DOHH2 (cell line): ENCODE measurements at regions not wholly inside any gene's neighbourhood (a gene's known extent, or its start where the extent isn't known, plus 50 kb on each side); places are given as distances from the start of the nearest gene placed in this dataset.

Experiments
- CTCF ChIP-seq: fragments of 200-600 bp; sonication (generic); IDR thresholded peaks from one replicate; pipeline ENCODE4 v1.5.1; 2014; ENCODE audit warnings: antibody characterized with exemption, mild to moderate bottlenecking, low read depth, low read length; ENCODE audit not compliant: poor library complexity, severe bottlenecking
- EZH2phosphoT487 ChIP-seq: fragments of 200-600 bp; sonication (generic); IDR thresholded peaks from 2 replicates; pipeline ENCODE4 v1.6.1; 2017; ENCODE audit warnings: borderline replicate concordance, mild to moderate bottlenecking, antibody characterized with exemption, low read length, moderate library complexity, mixed read lengths

- TF ChIP-seq CTCF (no peak), EZH2phosphoT487 (no peak)
Measured at GRCh38 chr2:64251497-64252250, 107.5 kb upstream of the PELI1 start.
